Endothelial cell of umbilical vein (primary cell): ENCODE measurements at regions not wholly inside any gene's neighbourhood (a gene's known extent, or its start where the extent isn't known, plus 50 kb on each side); places are given as distances from the start of the nearest gene placed in this dataset.

Experiments
- BruUV-seq: library from RNA; stranded (reverse); fragments of 400-500 nt; replicated peaks from 2 replicates; lab custom pipeline; 2021; lab: Mats Ljungman, UMichigan
- CTCF ChIA-PET: fragments of 300-600, 350-600 bp; sonication (Branson Sonifier 250); formaldehyde crosslinking; loops from one replicate; lab custom pipeline; 2021; ENCODE audit warnings: antibody characterized with exemption, inconsistent platforms; lab: Charles Lee
- POLR2A ChIA-PET: fragments of 300-600, 350-600 bp; sonication (Branson Sonifier 250); formaldehyde crosslinking; loops from one replicate; lab custom pipeline; 2021; ENCODE audit warnings: antibody characterized with exemption, inconsistent platforms; lab: Charles Lee
- DNase-seq: peaks from one replicate; pipeline ENCODE4 v3.0.0-alpha.2; 2011; ENCODE audit warnings: low read depth, low spot score
- FAIRE-seq: peaks from 2 replicates; lab custom pipeline; 2011; peaks lifted over from hg19 to GRCh38; lab: Jason Lieb, UNC
- H2AFZ ChIP-seq: 2 replicates; pipeline ENCODE4 v1.6.0; 2012; ENCODE audit warnings: low read depth, low read length, control low read depth, inconsistent platforms
- H3K27ac ChIP-seq: 2 replicates; pipeline ENCODE4 v1.5.1; 2011; ENCODE audit warnings: low read depth, mild to moderate bottlenecking, control low read depth, low read length, moderate library complexity; ENCODE audit not compliant: insufficient read depth
- H3K27me3 ChIP-seq, 2 experiments: 2 replicates each; pipeline versions ENCODE4 v1.6.0 to v1.6.1; 2011; ENCODE audit warnings: low read length in 2 of 2, mixed read lengths in 1 of 2; ENCODE audit not compliant: control insufficient read depth in 2 of 2, insufficient read depth in 2 of 2
- H3K36me3 ChIP-seq, 2 experiments: 2 replicates in 1 of 2; 3 replicates in 1 of 2; pipeline ENCODE4 v1.5.1; 2011; ENCODE audit warnings: low read length in 2 of 2, mild to moderate bottlenecking in 1 of 2, moderate library complexity in 1 of 2; ENCODE audit not compliant: control insufficient read depth in 2 of 2, insufficient read depth in 2 of 2; ENCODE audit errors: extremely low read depth in 1 of 2
- H3K4me1 ChIP-seq: 3 replicates; pipeline ENCODE4 v1.5.1; 2011; ENCODE audit warnings: mild to moderate bottlenecking, low read length; ENCODE audit not compliant: control insufficient read depth, insufficient read depth; ENCODE audit errors: extremely low read depth
- H3K4me2 ChIP-seq: 2 replicates; pipeline ENCODE4 v1.6.1; 2011; ENCODE audit warnings: low read length, control low read depth, mixed read lengths; ENCODE audit not compliant: insufficient read depth
- H3K4me3 ChIP-seq, 3 experiments: fragments of 200-600 bp in 1 of 3; sonication (generic), shearing (Covaris generic) in 1 of 3; replicated peaks in 1 of 3; 2 replicates each; pipeline ENCODE4 v1.5.1; 2011 to 2016; ENCODE audit warnings: control low read depth in 3 of 3, low read length in 3 of 3, mild to moderate bottlenecking in 2 of 3, inconsistent platforms in 1 of 3, low read depth in 1 of 3, moderate library complexity in 1 of 3; ENCODE audit not compliant: insufficient read depth in 1 of 3
- H3K79me2 ChIP-seq: 2 replicates; pipeline ENCODE4 v1.6.0; 2012; ENCODE audit warnings: low read length, inconsistent platforms; ENCODE audit not compliant: control insufficient read depth, insufficient read depth
- H3K9ac ChIP-seq: replicated peaks from 2 replicates; pipeline ENCODE3; 2011; ENCODE audit warnings: low read length, control low read depth; ENCODE audit not compliant: insufficient read depth; ENCODE audit errors: extremely low read depth
- H3K9me1 ChIP-seq: replicated peaks from 3 replicates; pipeline ENCODE4 v1.6.0; 2011; ENCODE audit warnings: mild to moderate bottlenecking, low read length; ENCODE audit not compliant: control insufficient read depth, insufficient read depth; ENCODE audit errors: extremely low read depth
- H3K9me3 ChIP-seq: replicated peaks from 2 replicates; pipeline ENCODE4 v1.5.1; 2012; ENCODE audit warnings: low read length, inconsistent platforms; ENCODE audit not compliant: control insufficient read depth, insufficient read depth
- H4K20me1 ChIP-seq: replicated peaks from 2 replicates; pipeline ENCODE3; 2011; ENCODE audit warnings: mild to moderate bottlenecking, low read length; ENCODE audit not compliant: control insufficient read depth, insufficient read depth; ENCODE audit errors: extremely low read depth
- EZH2 ChIP-seq: IDR thresholded peaks from 2 replicates; pipeline ENCODE4 v1.6.1; 2012; ENCODE audit warnings: borderline replicate concordance, low read depth, mild to moderate bottlenecking, moderate library complexity, low read length, inconsistent platforms; ENCODE audit not compliant: severe bottlenecking
- FOS ChIP-seq: IDR thresholded peaks from 2 replicates; pipeline ENCODE4 v1.6.1; 2011; ENCODE audit warnings: mild to moderate bottlenecking, low read length, moderate library complexity, borderline replicate concordance; ENCODE audit not compliant: insufficient read depth
- GATA2 ChIP-seq: IDR thresholded peaks from 2 replicates; pipeline ENCODE4 v1.7.0; 2011; ENCODE audit warnings: low read depth, mild to moderate bottlenecking, moderate library complexity, mixed read lengths, low read length; ENCODE audit not compliant: insufficient read length, insufficient read depth
- JUN ChIP-seq: IDR thresholded peaks from 2 replicates; pipeline ENCODE4 v1.6.1; 2011; ENCODE audit warnings: borderline replicate concordance, low read depth; ENCODE audit not compliant: insufficient read length, insufficient read depth
- MAX ChIP-seq: IDR thresholded peaks from 2 replicates; pipeline ENCODE4 v1.6.1; 2011; ENCODE audit not compliant: insufficient read depth, insufficient read length
- MYC ChIP-seq: IDR thresholded peaks from one replicate; pipeline ENCODE4 v1.6.1; 2011; ENCODE audit warnings: mild to moderate bottlenecking, low read depth, low read length
- POLR2A ChIP-seq: IDR thresholded peaks from 2 replicates; pipeline ENCODE4 v1.6.1; 2012; ENCODE audit warnings: low read depth, mild to moderate bottlenecking, control low read depth, low read length
- POLR2AphosphoS5 ChIP-seq: IDR thresholded peaks from 2 replicates; pipeline ENCODE4 v1.6.1; 2012; ENCODE audit warnings: low read depth, mild to moderate bottlenecking, control low read depth, low read length, moderate library complexity; ENCODE audit not compliant: insufficient read depth
- dilution Hi-C: fragments of 300-500 bp; cut with MboI; formaldehyde crosslinking; loops from one replicate; pipeline ENCODE4 v1.15.0; 2019; ENCODE audit warnings: low sequenced_read_pairs; ENCODE audit not compliant: extremely low pct_ligation_motif_present
- intact Hi-C: fragments of 100-400 bp; cut with micrococcal nuclease; formaldehyde crosslinking; loops from one replicate; pipeline ENCODE4 v1.10.0; 2022
- TF ChIP-seq, protein P1 (sequence below), 2 donors: IDR thresholded peaks; 1 replicate in 1 of 2; 2 replicates in 1 of 2; pipeline ENCODE4 v1.5.1; 2011; ENCODE audit warnings: low read length in 2 of 2, mild to moderate bottlenecking in 2 of 2, moderate library complexity in 2 of 2, control low read depth in 1 of 2, inconsistent platforms in 1 of 2, low read depth in 1 of 2; ENCODE audit not compliant: insufficient read depth in 1 of 2; ENCODE audit errors: extremely low read depth in 1 of 2

GRCh38 chr1:217944550-217944949 lies 313.4 kb downstream of the SPATA17 start:
- POLR2A ChIA-PET, result no interaction called here
- H2AFZ ChIP-seq, result no peak overlapping the region
- CTCF ChIA-PET, result no interaction called here
- FAIRE-seq, result no peak
- no peaks in the 10 kb centered on the region for H3K27me3 ChIP-seq
- no peaks in the 10 kb centered on the region for H4K20me1 ChIP-seq
- no peaks in the 10 kb centered on the region for H3K4me1 ChIP-seq
- H3K36me3 ChIP-seq, result no peaks in the 10 kb centered on the region
- no peak overlapping the region for H3K9ac ChIP-seq
- TF ChIP-seq, protein P1, sequence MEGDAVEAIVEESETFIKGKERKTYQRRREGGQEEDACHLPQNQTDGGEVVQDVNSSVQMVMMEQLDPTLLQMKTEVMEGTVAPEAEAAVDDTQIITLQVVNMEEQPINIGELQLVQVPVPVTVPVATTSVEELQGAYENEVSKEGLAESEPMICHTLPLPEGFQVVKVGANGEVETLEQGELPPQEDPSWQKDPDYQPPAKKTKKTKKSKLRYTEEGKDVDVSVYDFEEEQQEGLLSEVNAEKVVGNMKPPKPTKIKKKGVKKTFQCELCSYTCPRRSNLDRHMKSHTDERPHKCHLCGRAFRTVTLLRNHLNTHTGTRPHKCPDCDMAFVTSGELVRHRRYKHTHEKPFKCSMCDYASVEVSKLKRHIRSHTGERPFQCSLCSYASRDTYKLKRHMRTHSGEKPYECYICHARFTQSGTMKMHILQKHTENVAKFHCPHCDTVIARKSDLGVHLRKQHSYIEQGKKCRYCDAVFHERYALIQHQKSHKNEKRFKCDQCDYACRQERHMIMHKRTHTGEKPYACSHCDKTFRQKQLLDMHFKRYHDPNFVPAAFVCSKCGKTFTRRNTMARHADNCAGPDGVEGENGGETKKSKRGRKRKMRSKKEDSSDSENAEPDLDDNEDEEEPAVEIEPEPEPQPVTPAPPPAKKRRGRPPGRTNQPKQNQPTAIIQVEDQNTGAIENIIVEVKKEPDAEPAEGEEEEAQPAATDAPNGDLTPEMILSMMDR (IDR thresholded peaks at IDR 0.05; ENCODE audit: extremely low read depth in 1 of 2, insufficient read depth in 1 of 2, low read depth in 1 of 2, low read length in 2 of 2), result no peak
- TF ChIP-seq FOS (no peak), JUN (no peak), MAX (no peak), MYC (no peak), EZH2 (no peak), POLR2AphosphoS5 (no peak), GATA2 (no peak), POLR2A (no peak)
- H3K27ac ChIP-seq, result no peak overlapping the region
- H3K9me1 ChIP-seq, result no peaks in the 10 kb centered on the region
- intact Hi-C loops, result no loop called here
- BruUV-seq, result no TSS peak
- no peaks in the 10 kb centered on the region for H3K79me2 ChIP-seq
- no peak for DNase-seq
- no peak overlapping the region for H3K4me3 ChIP-seq
- dilution Hi-C loops, result no loop called here
- no peaks in the 10 kb centered on the region for H3K9me3 ChIP-seq
- H3K4me2 ChIP-seq, result no peak overlapping the region
